Ovary (tissue), 3 donors: ENCODE measurements at regions not wholly inside any gene's neighbourhood (a gene's known extent, or its start where the extent isn't known, plus 50 kb on each side); places are given as distances from the start of the nearest gene placed in this dataset.

Experiments
- CTCF ChIP-seq, 3 donors: fragments of 450-650 bp in 2 of 3; fragments of 200-600 bp in 1 of 3; IDR thresholded peaks; one replicate each; pipeline versions ENCODE4 v1.5.1 to v1.8.0; 2016 to 2022; ENCODE audit warnings: antibody characterized with exemption in 3 of 3, mild to moderate bottlenecking in 1 of 3
- EP300 ChIP-seq: sonication (generic); formaldehyde crosslinking; IDR thresholded peaks from one replicate; pipeline ENCODE4 v1.6.1; 2017; ENCODE audit warnings: antibody characterized with exemption
- POLR2A ChIP-seq: fragments of 450-650 bp; IDR thresholded peaks from one replicate; pipeline ENCODE4 v1.6.1; 2017; ENCODE audit warnings: antibody characterized with exemption, mild to moderate bottlenecking, moderate library complexity
- donor health status: DM: no; HTN: no; CAD: no.

- TF ChIP-seq POLR2A (no peak), EP300 (no peak), CTCF (IDR thresholded peaks at IDR 0.05) (no peak)
These were observed 476.6 kb downstream of the ZNF536 start for GRCh38 chr19:30848636-30849425.
